ENCODE measurements at regions not wholly inside any gene's neighbourhood (a gene's known extent, or its start where the extent isn't known, plus 50 kb on each side); places are given as distances from the start of the nearest gene placed in this dataset.
"Not testable (repeated sequence)": the region's sequence is repeated elsewhere in the genome, so short reads cannot be mapped to it uniquely, and the experiment has no call there.

DNA sequence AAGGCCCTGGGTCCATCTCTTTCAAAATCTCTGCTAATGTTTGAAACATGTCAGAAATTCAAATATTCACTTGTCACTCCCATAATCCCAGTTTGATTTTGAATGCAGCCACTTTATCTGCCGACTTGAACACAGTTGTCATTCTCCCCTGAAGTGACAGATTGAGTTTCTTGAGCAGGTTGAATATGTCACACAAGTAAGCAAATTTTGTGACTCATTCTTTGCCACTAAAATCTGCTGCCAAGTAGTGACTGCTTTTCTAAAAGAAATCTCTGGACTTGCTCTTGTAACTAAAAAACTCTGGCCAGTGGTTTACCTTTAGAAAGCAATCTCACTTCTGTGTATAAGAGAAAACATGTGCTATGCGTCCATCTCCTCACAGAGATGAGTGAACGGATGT lies 357.1 kb downstream of the LMO7 start:
- DNase-seq = no peak

DNA sequence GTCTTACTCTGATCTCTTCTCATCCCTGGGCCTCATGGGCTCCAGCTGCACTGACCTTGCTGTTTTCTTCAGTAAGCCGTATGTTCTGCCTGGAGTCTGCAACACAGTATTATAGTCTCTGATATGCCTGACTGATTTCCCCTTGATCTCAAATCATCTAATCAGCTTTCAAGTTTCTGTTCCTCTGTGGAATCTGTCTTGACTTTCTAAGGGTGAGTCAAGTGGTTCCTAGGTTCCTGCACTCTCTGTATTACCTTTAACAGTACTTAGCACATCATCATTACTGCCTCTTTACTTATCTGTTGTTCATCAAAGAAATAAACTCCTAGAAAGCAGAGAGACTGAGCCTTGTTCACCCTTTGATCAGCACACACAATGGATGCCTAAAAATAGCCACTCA lies 350.7 kb downstream of the LMO7 start:
- no peak for DNase-seq

DNA sequence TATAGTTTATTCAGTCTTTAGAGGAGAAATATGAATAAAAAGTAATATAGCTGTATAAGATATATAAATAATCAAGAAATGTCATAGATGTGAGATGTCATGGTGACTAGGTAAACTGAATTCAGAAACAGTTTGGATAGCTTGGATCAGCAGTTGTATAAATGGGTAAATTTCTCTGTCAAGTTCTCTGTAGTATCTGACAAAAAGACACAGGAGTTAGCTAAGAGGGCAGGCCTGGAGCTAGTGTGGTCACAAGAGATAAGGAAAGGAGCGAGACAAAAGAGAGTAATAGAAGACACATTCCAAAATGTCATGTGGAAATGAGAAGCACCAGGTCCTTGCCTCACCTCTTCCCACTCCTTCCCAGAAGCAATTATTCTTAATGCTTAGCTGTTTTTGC lies 349.0 kb downstream of the LMO7 start:
- no peak for DNase-seq

DNA sequence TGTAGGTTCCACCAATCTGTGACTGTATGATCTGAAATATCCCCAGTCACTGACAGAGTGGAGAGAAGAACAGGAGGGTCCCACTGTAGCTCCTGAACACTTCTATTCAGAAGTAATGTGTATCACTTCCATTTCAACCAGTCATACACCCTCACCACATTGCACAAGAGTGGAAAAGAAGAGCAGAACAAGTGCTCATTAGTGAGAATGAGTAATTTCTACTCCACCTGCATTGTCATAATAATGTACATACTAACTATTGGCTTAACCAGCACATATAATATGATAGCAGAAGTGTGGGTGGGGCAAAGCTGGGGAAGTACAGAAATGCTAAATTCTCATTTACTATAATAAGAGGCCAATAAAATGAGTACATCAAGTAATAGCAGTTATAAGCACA lies 342.7 kb downstream of the LMO7 start:
- DNase-seq = no peak

DNA sequence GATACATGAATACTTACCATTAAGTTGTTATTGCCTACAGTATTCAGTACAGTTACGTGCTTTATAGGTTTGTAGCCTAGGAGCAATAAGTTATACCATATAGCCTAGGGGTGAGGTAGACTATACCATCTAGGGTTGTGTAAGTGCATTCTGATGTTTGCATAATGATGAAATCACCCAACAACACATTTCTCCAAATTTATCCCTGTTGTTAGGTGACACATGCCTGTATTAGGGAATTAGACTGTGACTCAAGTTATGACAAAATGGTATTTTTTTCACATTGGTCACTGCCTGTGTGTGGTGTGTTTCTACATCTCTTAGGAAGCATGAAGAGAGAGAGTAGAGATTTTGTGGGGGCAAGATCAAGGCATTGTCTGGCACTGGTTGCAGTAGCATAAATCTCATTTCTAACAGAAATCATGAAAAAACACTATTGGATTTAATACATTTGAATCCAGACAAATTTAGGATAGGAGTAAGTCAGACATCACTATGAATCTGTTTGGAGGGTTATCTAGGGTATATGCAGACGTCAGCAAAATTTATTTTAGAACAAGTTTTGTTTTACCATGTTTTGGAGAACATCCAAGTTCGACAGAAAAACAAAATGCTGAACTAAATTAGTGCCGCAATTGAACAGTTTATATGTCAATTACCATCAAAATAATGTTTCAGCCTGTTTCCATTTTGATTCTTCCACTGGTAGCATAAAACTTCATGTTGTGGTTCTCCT lies 332.1 kb downstream of the LMO7 start:
- DNase-seq = no peak

DNA sequence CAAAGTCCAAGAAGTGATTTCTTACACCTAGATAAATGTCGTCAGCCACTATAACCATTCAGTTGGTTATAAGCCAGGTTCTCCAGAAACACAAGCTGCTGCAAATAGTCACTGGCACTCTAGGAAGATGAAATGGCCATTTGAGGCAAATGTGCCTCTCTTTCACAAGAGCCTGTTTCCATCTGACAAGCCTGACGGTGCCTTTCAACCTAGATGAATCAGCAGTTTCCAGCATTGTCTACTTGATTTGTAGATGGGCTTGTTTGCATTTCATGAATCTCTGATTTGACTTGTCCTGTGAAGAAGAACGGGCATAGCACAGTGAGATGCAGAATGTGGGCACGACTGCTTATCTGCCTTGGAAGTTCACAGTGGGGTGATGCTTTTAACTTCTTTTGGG lies 327.2 kb downstream of the LMO7 start:
- no peak for DNase-seq

DNA sequence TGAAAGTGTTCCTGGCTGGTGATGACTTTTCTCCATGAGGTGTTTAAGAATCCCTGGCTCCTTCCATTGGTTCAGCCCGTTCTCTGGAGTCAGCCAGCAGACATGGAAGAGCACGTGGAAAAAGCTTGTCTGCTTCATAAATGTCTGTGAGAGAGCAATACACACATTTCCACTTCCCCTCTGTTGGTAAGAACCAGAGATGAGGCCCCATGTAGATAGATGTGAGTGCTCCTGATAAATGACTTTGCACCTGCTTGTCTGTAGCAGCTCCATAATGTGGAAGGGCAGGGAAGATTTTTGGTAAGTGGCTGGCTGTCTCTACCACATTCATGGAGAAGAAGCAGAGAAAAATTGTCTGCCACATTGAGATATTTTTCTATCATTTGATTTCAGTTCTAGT lies 325.8 kb downstream of the LMO7 start:
- no peak for DNase-seq

DNA sequence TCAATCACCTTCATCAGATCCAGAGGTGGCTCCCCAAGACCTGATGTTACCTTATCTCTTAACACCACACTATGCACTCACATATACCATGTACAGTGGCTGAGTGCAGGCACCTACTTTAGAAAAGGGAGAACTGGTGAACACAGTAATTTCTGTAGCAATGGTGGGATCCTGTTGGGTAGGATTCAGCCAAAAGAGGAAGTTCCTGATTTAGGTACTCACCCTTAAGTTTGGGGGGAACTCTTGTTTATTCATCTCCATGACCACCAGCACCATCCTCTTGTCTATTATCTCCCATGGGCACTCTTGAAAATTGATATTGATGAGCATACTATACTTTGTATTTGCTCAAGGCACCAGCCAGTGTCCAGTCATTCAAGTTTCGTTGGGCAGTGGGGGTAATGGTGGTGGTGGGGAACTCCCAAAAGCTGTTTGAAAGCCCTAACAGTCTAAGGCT lies 324.4 kb downstream of the LMO7 start:
- no peak for DNase-seq

DNA sequence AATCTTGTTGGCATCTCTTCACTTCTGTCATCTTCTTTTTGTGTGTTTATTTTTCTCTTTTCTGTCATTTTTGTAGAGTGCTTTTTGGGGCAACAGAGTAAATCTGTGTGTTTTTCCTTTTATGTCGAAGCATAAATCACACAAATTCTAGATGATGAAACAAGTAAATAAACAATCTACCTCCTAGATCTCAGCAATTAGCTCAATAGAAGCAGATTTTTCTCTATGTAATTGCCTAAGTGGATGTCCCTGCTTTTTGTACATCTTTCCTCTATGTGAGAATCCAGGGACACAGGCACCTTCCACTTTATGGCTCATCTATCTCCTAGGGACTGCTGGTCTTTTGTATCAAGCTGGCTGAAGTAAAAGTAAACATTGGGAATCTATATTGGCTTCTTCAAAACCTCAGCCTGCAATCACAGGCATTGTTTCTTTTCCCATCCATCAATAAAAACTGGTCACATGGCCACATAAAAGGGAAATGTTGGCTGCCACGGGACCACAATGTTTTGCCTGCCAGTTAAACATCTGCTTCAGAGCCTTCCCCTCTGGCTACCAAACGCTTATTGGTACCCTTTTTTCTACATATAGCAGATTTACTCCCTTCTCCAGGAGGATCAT lies 323.8 kb downstream of the LMO7 start:
- DNase-seq = no peak

DNA sequence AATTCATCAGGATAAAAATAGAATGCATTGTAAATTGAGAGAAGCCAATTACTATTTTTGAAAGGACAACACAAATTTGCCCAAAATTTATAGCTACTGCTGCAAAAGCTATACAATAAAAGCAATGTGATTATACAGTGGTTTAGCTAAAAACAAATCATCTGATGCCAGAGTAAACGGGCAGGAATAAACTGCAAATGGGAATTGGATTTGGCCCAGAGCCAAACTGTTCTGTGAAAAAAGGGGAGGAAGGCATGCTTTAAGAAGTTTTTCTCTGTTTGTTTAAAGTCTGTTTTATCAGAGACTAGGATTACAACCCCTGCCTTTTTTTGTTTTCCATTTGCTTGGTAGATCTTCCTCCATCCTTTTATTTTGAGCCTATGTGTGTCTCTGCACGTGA lies 317.5 kb downstream of the LMO7 start:
- DNase-seq = not testable (repeated sequence)

DNA sequence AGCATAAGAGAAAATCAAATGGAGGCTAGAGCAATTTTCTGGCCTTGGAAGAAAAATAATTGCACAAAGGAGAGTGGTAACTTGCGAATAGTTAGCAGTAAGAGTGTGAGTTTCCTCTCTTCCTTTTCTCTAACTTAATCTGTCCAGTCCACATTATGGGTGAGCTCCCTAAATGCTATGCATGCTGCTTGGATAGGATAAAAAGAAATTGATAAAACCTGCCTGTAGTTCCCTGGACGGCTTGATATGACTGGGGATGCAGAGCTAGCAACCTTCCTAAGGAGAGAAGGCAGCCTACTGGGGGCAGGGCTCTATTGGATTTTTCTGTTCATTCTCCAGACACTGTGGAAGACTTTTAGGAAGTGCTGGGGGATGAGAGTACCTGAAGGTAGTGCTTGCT lies 311.3 kb downstream of the LMO7 start:
- no peak for DNase-seq

DNA sequence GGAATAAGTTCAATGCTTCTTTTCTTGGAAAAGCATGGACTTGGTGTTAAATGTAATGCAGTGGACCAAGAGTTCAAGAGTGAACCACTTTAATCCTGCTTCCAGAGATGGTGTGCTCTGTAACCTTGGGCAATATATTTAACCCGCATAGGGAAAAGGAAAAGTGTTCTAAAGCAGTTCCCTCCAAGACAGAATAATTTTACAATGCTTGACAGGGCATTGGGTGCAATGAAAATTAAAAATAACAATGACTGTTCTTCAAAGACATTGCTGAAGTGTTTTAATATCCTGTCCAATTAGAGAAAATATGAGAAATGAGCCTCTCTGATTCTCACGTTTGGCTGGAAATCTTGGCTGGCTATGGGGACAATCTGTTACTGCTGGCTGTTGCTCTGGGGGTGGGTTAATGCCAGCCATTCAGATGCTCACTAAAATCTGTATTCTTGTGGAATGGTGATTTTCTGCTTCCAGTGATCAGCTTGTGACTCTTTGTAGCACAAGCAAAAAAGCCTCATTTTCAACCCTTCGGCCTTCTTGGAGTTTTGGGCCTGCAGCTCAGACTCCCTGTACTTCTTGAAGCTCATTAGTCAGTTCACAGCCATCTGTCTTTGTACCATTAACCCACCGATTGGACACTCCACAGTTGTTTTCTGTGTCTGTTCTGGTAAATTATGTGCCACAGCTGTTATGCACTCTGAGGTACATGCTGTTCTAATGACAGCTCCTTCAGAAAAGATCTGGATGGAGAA lies 310.6 kb downstream of the LMO7 start:
- no peak for DNase-seq

DNA sequence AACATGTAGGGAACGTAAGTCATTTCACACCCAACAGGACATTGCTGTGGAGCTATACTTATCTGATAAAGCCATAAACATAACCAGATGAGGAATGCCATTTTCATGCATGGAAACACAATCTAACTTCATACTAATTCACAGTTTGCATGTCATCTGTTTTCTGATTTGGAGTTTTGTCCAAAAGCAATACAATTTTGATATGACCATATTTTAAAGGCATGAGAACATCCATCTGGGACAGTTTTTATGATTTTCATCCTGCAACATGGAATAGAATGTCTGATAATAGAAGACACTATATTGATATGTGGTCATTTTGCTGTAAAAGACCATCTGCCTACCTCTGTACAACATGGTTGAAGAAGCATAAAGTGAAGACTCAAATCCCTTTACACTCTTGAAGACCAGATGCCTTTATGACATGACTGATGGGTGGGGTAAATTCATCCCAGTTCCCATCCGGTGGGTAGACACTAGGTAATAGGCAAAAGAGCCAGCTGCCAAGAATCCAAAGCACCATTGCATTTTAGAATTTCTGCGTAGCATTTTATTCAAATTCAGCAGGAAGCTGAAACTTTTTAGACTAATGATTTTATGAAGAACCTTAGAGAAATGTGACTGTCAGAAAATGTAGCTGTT lies 309.8 kb downstream of the LMO7 start:
- DNase-seq = no peak

DNA sequence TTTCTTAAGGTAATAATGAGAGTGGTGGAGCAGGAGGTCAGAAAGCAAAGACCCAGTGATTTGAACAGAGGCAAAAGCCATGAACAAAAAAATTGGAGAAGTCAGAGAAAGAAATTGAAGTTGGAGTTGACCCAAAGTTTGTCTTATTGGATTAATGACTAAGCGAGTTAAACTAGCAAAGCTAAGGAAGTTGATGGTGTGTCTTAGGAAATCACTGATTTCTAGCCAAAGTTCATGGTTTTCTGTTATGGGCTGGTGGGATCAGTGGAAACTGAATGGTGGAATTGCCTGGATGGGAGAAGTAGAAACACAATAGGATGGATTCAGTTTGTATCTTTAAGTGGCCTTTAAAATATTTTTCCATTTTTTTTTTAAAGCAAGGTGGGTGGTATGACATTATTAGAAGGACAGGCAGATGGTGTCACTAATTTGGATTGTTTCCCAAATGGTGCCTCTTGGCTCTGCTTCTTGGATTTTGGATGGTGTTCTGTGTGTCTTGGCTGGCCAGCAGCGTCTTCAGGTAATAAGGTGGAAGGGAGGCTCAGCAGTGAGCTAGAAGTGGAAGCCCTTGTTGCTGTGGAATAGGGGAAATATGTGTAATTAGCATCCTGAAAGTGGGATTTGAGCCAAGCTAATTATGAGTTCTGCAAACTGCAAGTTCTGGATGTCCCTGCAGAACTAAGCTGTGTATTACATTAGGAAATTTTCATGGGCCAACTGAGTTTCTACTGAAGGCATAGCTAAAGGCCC lies 302.9 kb downstream of the LMO7 start:
- DNase-seq = no peak

DNA sequence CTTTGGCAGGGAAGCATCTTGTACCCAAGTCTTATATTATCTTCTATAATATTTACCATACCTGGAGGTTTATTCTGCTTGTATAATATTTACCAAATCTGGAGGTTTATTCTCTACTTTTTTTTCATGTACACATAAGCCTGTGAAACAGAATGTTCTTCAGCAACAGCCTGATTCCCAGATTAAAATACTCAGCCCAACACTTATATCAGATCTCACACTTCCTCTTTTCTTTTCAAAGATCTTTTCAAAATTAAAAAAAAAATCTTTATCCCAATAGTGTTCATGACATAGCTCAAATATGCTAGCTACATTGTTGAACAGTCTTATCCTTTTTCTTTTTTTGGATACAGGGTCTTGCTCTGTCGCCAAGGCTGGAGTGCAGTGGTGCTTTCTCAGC lies 300.7 kb downstream of the LMO7 start:
- DNase-seq = no peak

DNA sequence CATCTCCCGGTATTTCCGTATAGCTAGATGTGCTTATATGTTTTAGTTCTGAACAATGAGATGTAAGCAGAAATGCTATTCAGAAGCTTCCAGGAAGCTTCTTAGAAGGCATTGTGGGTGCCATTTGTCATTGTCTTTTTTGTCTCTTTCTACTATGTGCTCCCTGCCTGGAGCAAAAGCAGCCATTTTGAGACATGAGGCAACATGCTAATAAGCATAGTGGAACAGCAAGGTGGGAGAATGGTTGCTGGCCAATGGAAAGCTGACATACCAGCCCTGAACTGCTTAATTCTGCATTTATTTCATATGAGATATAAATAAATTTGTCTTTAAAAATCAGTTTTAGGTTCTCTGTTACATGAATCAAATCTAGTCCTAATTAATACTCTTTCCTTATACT lies 299.7 kb downstream of the LMO7 start:
- DNase-seq = no peak

DNA sequence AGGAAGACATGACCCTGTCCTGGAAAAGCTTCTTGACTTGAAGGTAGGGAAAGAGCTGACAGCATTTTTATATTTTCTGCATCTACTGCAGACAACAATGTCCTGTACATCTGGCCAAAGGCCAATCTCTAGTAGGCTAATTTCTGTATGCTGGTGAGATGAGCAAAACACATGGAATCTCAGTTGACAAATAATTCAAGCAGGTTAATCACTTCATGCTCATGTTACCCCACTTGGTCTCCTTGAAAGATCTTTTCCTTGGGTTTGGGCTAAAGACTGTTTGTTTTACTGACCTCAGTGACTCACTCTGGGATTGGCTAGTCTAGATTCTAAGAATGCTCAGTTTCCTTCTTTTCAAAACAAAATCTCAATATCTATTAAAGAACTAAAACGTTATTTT lies 298.8 kb downstream of the LMO7 start:
- DNase-seq = no peak

DNA sequence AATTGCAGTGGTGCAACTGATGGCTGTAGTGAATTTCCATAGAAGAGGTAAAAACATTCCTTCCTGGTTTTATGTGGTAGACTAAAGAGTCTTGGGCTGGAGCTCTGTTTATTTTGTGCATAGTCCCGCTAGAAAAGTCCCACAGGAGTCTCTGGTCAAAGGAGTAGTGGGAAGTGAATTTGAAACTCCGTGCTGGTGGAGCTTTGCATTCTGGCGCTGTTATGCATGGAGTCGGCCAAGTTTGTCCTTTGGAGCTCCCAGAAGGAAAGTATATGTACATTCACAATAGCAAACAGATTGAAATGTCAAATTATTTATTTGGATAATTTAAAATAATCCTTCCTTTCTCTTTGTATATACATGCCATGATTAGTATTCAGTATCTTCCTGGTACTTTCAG lies 296.5 kb downstream of the LMO7 start:
- no peak for DNase-seq

DNA sequence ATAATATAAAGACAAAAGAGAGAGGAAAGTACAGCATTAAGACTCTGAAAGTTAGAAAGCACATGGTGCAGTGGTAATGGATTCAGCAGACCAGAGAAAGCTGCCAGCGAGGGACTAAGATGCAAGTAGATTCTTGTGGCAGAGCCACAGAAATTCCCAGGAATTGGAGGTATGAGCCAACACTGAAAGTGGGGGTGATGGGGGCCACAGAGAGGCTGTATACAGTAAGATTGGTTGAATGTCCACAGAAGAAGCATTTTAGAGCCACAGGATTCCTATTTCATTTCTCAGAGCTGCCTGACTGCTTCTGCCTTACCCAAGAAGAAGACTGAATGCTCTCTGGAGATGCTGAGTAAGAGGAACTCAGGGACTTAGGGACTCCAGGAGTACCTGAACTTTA lies 295.0 kb downstream of the LMO7 start:
- DNase-seq = no peak

DNA sequence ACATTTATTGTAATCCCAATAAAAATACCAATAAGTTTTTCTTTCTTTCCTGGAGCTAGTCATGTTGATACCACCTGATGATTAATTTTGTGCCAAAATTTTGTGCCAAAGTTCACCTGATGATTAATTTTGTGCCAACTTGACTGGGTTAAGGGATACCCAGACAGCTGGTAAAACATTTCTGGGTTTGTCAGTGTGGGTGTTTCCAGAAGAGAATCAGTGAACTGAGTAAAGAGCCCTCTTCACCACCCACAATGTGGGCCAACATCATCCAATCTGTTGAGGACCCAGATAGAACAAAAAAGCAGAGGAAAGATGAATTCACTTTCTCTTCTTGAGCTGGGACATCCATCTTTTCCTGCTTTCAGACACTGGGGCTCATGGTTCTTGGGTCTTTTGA lies 292.9 kb downstream of the LMO7 start:
- DNase-seq = no peak

DNA sequence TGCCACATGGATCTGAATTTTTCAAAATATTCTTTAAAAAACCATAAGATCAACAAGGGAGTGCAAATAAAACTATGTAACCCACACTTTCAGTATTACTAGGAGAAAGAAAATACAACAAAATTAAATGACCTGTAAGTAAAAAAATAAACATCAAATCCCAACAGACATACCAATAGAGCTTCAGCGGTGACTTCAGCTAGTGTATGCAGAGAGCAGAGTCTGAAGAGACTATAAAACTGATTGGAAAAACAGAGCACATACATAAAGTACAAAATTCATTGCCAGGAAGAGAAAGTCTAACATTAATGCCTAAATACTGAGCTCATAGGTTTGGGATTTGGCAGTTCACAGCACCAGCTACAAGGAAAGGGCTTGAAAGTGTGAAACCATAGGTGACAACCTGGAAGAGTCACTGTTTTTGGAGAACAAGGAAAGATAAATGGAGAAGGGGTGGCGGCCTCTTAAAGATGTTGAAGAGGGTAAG lies 291.1 kb downstream of the LMO7 start:
- DNase-seq = no peak

DNA sequence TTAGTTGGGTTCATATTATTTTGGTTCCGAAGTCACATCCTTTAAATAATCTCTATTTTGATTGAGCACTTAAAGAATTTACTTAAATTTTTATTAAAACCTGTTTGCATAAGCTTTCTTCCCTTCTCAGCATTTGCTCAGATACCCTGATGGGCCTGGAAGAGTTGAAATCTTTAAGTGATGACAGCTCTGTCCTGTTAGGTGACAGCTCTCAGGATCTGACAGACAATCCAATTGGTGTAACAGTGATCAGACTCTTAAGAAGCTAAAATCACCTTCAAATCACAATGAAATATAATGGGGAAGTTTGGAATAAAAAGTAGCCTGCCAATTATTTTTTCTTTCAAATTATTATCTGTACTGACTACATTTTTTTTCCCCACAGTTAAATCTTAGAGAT lies 284.4 kb downstream of the LMO7 start:
- DNase-seq = no peak

DNA sequence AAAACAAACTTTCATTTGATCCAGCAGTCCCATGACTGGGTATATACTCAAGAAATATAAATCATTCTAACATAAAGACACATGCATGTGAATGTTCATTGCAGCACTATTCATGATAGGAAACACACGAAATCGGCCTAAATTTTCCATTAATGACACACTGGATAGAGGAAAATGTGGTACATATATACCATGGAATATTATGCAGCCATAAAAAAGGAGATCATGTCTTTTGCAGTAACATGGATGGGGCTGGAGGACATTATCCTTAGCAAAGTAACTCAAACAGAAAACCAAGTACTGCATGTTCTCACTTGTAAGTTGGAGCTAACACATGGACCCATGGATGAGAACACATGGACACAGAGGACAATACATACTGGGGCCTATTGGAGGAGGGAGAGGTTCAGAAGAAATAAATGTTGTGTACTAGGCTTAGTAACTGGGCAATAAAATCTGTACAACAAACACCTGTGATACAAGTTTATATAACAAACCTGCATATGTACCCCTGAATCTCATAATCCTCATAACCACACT lies 283.6 kb downstream of the LMO7 start:
- DNase-seq = no peak

Measured in activated CD4-positive, alpha-beta T cell treated with anti-CD3 and anti-CD28 coated beads, Interleukin-2, amount 50 U/mL, for 48 hours (primary cell).